HepG2 (cell line): ENCODE measurements at regions not wholly inside any gene's neighbourhood (a gene's known extent, or its start where the extent isn't known, plus 50 kb on each side); places are given as distances from the start of the nearest gene placed in this dataset.

Source experiments
- ATAC-seq: fragments of 200-7000 bp; cut with Tn5 transposase; 3 replicates; pipeline ENCODE4 v1.9.1; 2020; ENCODE audit warnings: mild to moderate bottlenecking, moderate library complexity
- BruUV-seq: library from RNA; stranded (reverse); fragments of 400-500 nt; replicated peaks from 2 replicates; lab custom pipeline; 2021; lab: Mats Ljungman, UMichigan
- CTCF ChIA-PET: fragments of 300-600 bp; formaldehyde crosslinking; extraction: SDS; loops from one replicate; lab custom pipeline; 2021; ENCODE audit warnings: low total read pairs, inconsistent platforms, low intra/inter-chr PET ratio; lab: Yijun Ruan, JAX
- POLR2A ChIA-PET: fragments of 350-600 bp; sonication (Branson Sonifier 250); formaldehyde crosslinking; loops from one replicate; lab custom pipeline; 2020; ENCODE audit warnings: antibody characterized with exemption, inconsistent platforms; lab: Yijun Ruan, JAX
- DNase-seq: peaks from one replicate; pipeline ENCODE4 v3.0.0-alpha.2; 2015; ENCODE audit warnings: low spot score
- FAIRE-seq: peaks from 3 replicates; lab custom pipeline; 2011; peaks lifted over from hg19 to GRCh38; lab: Jason Lieb, UNC
- H2AFZ ChIP-seq: one replicate; pipeline ENCODE4 v1.6.1; 2011; ENCODE audit warnings: low read length, inconsistent platforms
- H3K27ac ChIP-seq: fragments of 300-600 bp; 3 replicates; pipeline ENCODE4 v1.8.0; 2011; ENCODE audit warnings: mixed run types, mild to moderate bottlenecking, mixed read lengths, low read length, inconsistent platforms; ENCODE audit not compliant: insufficient read depth; ENCODE audit errors: extremely low read length
- H3K27me3 ChIP-seq, 2 experiments: fragments of 200-600 bp in 1 of 2; 2 replicates in 1 of 2; 3 replicates in 1 of 2; pipeline versions ENCODE4 v1.6.0 to v1.8.0; 2011; ENCODE audit warnings: low read length in 2 of 2, mild to moderate bottlenecking in 2 of 2, moderate library complexity in 2 of 2, inconsistent platforms in 1 of 2; ENCODE audit not compliant: insufficient read depth in 2 of 2, control insufficient read depth in 1 of 2
- H3K36me3 ChIP-seq, 2 experiments: fragments of 200-600 bp in 1 of 2; replicated peaks in 1 of 2; 2 replicates in 1 of 2; 3 replicates in 1 of 2; pipeline versions ENCODE4 v1.5.1 to v1.8.0; 2011; ENCODE audit warnings: low read length in 2 of 2, inconsistent platforms in 1 of 2; ENCODE audit not compliant: insufficient read depth in 2 of 2, control insufficient read depth in 1 of 2
- H3K4me1 ChIP-seq: 2 replicates; pipeline ENCODE4 v1.5.1; 2012; ENCODE audit warnings: low read length, inconsistent platforms; ENCODE audit not compliant: insufficient read depth
- H3K4me2 ChIP-seq: 2 replicates; pipeline ENCODE4 v1.6.0; 2011; ENCODE audit warnings: low read depth, low read length, inconsistent platforms
- H3K4me3 ChIP-seq, 3 experiments: fragments of 200-600 bp in 1 of 3; sonication (generic), shearing (Covaris generic) in 1 of 3; replicated peaks in 1 of 3; 2 replicates each; pipeline ENCODE4 v1.5.1; 2011 to 2016; ENCODE audit warnings: low read length in 3 of 3, inconsistent platforms in 2 of 3, low read depth in 2 of 3, mild to moderate bottlenecking in 2 of 3, control low read depth in 1 of 3, mixed read lengths in 1 of 3; ENCODE audit not compliant: insufficient read depth in 1 of 3
- H3K79me2 ChIP-seq: one replicate; pipeline ENCODE4 v1.6.1; 2011; ENCODE audit warnings: low read length, inconsistent platforms; ENCODE audit not compliant: insufficient read depth
- H3K9ac ChIP-seq: 2 replicates; pipeline ENCODE4 v1.6.0; 2011; ENCODE audit warnings: mild to moderate bottlenecking, low read depth, low read length, inconsistent platforms; ENCODE audit not compliant: insufficient read depth
- H3K9me3 ChIP-seq: 2 replicates; pipeline ENCODE4 v1.5.1; 2012; ENCODE audit warnings: mild to moderate bottlenecking, low read length
- H4K20me1 ChIP-seq: 2 replicates; pipeline ENCODE4 v1.6.0; 2011; ENCODE audit warnings: inconsistent platforms, mild to moderate bottlenecking, low read length, moderate library complexity; ENCODE audit not compliant: insufficient read depth
- JARID2 ChIP-seq: sonication (generic); formaldehyde crosslinking; IDR thresholded peaks from 2 replicates; pipeline ENCODE4 v1.8.1; 2023; ENCODE audit warnings: missing genetic modification reagents, inconsistent platforms; ENCODE audit not compliant: insufficient replicate concordance
- KDM5B ChIP-seq: sonication (generic); formaldehyde crosslinking; IDR thresholded peaks from 2 replicates; pipeline ENCODE4 v1.4.0; 2020; ENCODE audit warnings: missing genetic modification reagents, mild to moderate bottlenecking, borderline replicate concordance
- NONO ChIP-seq, 2 experiments: fragments of 450-650 bp in 1 of 2; sonication (generic) in 1 of 2; formaldehyde crosslinking in 1 of 2; IDR thresholded peaks in 1 of 2; conservative IDR thresholded peaks in 1 of 2; 2 replicates each; pipeline versions ENCODE4 v1.6.1 to v1.8.0; 2017 to 2022; ENCODE audit warnings: mild to moderate bottlenecking in 1 of 2, missing genetic modification reagents in 1 of 2, moderate library complexity in 1 of 2
- NR2F2 ChIP-seq: IDR thresholded peaks from 2 replicates; pipeline ENCODE4 v1.6.1; 2012; ENCODE audit warnings: low read depth, inconsistent platforms, borderline replicate concordance
- RFX1 ChIP-seq: fragments of 450-650 bp; IDR thresholded peaks from 2 replicates; pipeline ENCODE4 v1.6.1; 2017
- ZNF619 ChIP-seq: sonication (generic); formaldehyde crosslinking; IDR thresholded peaks from 2 replicates; pipeline ENCODE4 v1.4.0; 2020; ENCODE audit warnings: mild to moderate bottlenecking, missing genetic modification reagents
- ZNF674 ChIP-seq: sonication (generic); formaldehyde crosslinking; IDR thresholded peaks from 2 replicates; pipeline ENCODE4 v1.5.0; 2020; ENCODE audit warnings: low read depth, mild to moderate bottlenecking, missing genetic modification reagents
- WGBS: methylation state at CpG from one replicate; pipeline ENCODE4 v1.1.6; 2017; ENCODE audit warnings: low lambda C conversion rate; 5-methylcytosine and 5-hydroxymethylcytosine counted together
- in situ Hi-C: cut with HindIII; loops from 2 replicates; pipeline ENCODE4 v1.10.0; 2017; ENCODE audit warnings: low pct_unique_long_range_greater_than_20kb; ENCODE audit not compliant: extremely low pct_ligation_motif_present
- intact Hi-C: fragments of 100-400 bp; cut with micrococcal nuclease; formaldehyde crosslinking; loops from one replicate; pipeline ENCODE4 v1.10.0; 2022; ENCODE audit not compliant: unreplicated experiment
- TF ChIP-seq, protein P1 (sequence below): sonication (generic); formaldehyde crosslinking; IDR thresholded peaks from 2 replicates; pipeline ENCODE4 v1.4.0; 2020; ENCODE audit warnings: missing genetic modification reagents
- TF ChIP-seq, protein P2 (sequence below): sonication (generic); formaldehyde crosslinking; IDR thresholded peaks from 2 replicates; pipeline ENCODE4 v1.4.0; 2020; ENCODE audit warnings: mild to moderate bottlenecking, low read depth, missing genetic modification reagents
- TF ChIP-seq, protein P3 (sequence below): conservative IDR thresholded peaks from 2 replicates; pipeline ENCODE4 v1.6.1; 2018; ENCODE audit warnings: missing genetic modification reagents
- TF ChIP-seq, protein P4 (sequence below): IDR thresholded peaks from 2 replicates; pipeline ENCODE4 v1.6.1; 2016; ENCODE audit warnings: low read depth
- TF ChIP-seq, protein P5 (sequence below): sonication (generic); formaldehyde crosslinking; IDR thresholded peaks from 2 replicates; pipeline ENCODE4 v1.5.0; 2020; ENCODE audit warnings: mild to moderate bottlenecking, low read depth, missing genetic modification reagents, borderline replicate concordance

DNA sequence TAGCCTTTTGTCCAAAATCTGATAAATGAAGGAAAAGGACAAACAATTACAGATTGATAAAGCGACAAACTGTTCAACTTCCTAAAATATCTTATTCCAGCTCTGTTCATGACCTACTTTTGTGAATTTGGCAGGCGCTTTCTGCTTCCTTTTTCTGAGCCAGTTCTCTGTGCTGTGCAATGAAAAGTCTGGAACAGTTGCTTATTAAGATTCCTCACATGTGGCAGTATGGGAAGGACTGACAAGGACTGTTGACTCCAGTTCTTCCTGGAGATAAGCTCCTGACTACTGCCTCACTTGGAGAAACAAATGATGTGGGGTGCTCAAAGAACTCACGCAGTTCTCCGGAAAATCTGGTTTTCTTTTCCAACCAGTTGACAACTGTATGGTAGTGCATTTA lies 58.3 kb upstream of the ANP32D start:
- no TSS peak for BruUV-seq
- H2AFZ ChIP-seq: no peak overlapping the region
- 55% methylated on average over 4 of the region's 4 CpGs for WGBS

DNA sequence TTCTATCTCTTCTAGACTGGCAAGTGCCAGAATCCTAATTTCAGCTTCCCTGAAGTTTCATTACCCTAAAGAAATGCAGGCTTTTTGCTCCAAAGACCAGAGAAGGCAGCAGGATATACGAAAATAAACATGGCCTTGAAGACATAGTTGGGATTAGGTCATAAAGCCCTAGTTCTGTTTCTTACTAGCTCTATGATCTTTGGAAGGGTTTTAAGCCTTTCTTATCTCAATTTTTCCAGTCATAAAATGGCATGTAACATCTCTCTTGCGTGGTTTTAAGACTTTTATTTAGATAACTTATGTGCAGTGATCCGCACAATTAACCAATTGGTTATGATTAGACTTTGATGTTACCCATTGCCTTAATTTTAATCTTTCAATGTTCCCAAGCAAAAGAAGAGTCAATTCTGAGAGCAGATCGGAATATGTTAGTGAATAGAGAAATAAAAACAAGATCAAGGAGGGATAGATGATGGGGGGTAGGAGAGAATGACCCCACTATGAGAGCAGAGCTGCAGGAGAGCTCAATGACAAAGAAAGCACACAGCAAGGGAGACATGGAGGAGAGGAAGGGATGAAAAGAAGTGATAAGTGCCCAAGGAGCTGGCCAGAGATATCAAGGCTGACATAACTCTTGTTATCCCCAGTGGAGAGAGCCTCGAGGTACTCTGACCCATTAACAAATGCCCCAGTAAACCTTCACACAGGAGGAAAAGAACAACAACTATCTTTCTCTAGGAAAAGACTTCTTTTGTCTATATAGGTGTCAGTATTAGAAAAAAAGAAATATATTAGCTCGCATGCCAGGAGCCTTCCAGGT lies 53.0 kb upstream of the ANP32D start:
- WGBS: 2% methylated on average over 6 of the region's 6 CpGs
- no peak overlapping the region for H2AFZ ChIP-seq
- BruUV-seq: no TSS peak
- no peaks in the 10 kb centered on the region for H3K36me3 ChIP-seq
- in situ Hi-C loops: no loop called here
- FAIRE-seq (no peak), ATAC-seq (no peak), DNase-seq (no peak)
- ChIA-PET POLR2A (no interaction called here), CTCF (no interaction called here)
- no peak overlapping the region for H3K4me3 ChIP-seq
- no peak overlapping the region for H3K4me2 ChIP-seq
- H3K9ac ChIP-seq: no peak overlapping the region
- H3K4me1 ChIP-seq: no peaks in the 10 kb centered on the region
- no peaks in the 10 kb centered on the region for H4K20me1 ChIP-seq
- intact Hi-C loops: no loop called here
- no peak overlapping the region for H3K27ac ChIP-seq
- no peaks in the 10 kb centered on the region for H3K27me3 ChIP-seq
- no peaks in the 10 kb centered on the region for H3K79me2 ChIP-seq
- no peaks in the 10 kb centered on the region for H3K9me3 ChIP-seq
- TF ChIP-seq, protein P1, sequence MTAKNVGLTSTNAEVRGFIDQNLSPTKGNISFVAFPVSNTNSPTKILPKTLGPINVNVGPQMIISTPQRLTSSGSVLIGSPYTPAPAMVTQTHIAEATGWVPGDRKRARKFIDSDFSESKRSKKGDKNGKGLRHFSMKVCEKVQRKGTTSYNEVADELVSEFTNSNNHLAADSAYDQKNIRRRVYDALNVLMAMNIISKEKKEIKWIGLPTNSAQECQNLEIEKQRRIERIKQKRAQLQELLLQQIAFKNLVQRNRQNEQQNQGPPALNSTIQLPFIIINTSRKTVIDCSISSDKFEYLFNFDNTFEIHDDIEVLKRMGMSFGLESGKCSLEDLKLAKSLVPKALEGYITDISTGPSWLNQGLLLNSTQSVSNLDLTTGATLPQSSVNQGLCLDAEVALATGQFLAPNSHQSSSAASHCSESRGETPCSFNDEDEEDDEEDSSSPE (CRISPR knock-in tag): no peak
- TF ChIP-seq, protein P2, sequence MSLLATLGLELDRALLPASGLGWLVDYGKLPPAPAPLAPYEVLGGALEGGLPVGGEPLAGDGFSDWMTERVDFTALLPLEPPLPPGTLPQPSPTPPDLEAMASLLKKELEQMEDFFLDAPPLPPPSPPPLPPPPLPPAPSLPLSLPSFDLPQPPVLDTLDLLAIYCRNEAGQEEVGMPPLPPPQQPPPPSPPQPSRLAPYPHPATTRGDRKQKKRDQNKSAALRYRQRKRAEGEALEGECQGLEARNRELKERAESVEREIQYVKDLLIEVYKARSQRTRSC (CRISPR knock-in tag): no peak
- TF ChIP-seq ZNF674 (no peak), NONO (IDR thresholded peaks at IDR 0.05) (no peak), NONO (CRISPR knock-in tag; conservative IDR thresholded peaks at IDR 0.05) (no peak), NR2F2 (no peak), ZNF619 (CRISPR knock-in tag) (no peak), JARID2 (CRISPR knock-in tag) (no peak), RFX1 (no peak)
- TF ChIP-seq, protein P3, sequence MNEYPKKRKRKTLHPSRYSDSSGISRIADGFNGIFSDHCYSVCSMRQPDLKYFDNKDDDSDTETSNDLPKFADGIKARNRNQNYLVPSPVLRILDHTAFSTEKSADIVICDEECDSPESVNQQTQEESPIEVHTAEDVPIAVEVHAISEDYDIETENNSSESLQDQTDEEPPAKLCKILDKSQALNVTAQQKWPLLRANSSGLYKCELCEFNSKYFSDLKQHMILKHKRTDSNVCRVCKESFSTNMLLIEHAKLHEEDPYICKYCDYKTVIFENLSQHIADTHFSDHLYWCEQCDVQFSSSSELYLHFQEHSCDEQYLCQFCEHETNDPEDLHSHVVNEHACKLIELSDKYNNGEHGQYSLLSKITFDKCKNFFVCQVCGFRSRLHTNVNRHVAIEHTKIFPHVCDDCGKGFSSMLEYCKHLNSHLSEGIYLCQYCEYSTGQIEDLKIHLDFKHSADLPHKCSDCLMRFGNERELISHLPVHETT: no peak
- TF ChIP-seq, protein P4, sequence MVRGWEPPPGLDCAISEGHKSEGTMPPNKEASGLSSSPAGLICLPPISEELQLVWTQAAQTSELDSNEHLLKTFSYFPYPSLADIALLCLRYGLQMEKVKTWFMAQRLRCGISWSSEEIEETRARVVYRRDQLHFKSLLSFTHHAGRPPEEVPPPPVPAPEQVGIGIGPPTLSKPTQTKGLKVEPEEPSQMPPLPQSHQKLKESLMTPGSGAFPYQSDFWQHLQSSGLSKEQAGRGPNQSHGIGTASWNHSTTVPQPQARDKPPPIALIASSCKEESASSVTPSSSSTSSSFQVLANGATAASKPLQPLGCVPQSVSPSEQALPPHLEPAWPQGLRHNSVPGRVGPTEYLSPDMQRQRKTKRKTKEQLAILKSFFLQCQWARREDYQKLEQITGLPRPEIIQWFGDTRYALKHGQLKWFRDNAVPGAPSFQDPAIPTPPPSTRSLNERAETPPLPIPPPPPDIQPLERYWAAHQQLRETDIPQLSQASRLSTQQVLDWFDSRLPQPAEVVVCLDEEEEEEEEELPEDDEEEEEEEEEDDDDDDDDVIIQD (CRISPR knock-in tag): no peak
- TF ChIP-seq, protein P5, sequence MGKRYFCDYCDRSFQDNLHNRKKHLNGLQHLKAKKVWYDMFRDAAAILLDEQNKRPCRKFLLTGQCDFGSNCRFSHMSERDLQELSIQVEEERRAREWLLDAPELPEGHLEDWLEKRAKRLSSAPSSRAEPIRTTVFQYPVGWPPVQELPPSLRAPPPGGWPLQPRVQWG: no peak

More for the DNA sequence above, 58.3 kb upstream of the ANP32D start:
- Histone ChIP-seq H3K9ac (no peak overlapping the region), H3K4me3 (no peak overlapping the region), H4K20me1 (no peaks in the 10 kb centered on the region), H3K36me3 (no peaks in the 10 kb centered on the region), H3K79me2 (no peaks in the 10 kb centered on the region), H3K4me1 (no peaks in the 10 kb centered on the region), H3K27me3 (no peaks in the 10 kb centered on the region), H3K9me3 (no peaks in the 10 kb centered on the region), H3K27ac (no peak overlapping the region), H3K4me2 (no peak overlapping the region)
- ChIA-PET CTCF (no interaction called here), POLR2A (no interaction called here)
- in situ Hi-C loops: no loop called here
- DNase-seq (no peak), ATAC-seq (no peak), FAIRE-seq (no peak)
- TF ChIP-seq KDM5B: no peak
- intact Hi-C loops: no loop called here
